GM12878 (cell line): ENCODE measurements at regions not wholly inside any gene's neighbourhood (a gene's known extent, or its start where the extent isn't known, plus 50 kb on each side); places are given as distances from the start of the nearest gene placed in this dataset.

Source experiments
- BRCA1 ChIP-seq: IDR thresholded peaks from 2 replicates; pipeline ENCODE4 v1.6.1; 2011; ENCODE audit warnings: low read depth, low read length, improper control_type of control experiment
- CHD2 ChIP-seq: IDR thresholded peaks from 2 replicates; pipeline ENCODE4 v1.6.1; 2011; ENCODE audit warnings: low read depth, low read length, improper control_type of control experiment, borderline replicate concordance
- CHD4 ChIP-seq: fragments of 200-600 bp; sonication (generic); IDR thresholded peaks from 2 replicates; pipeline ENCODE4 v1.6.1; 2016; ENCODE audit warnings: mild to moderate bottlenecking
- EP300 ChIP-seq, 2 experiments: fragments of 150-350 bp in 1 of 2; IDR thresholded peaks; 2 replicates each; pipeline ENCODE4 v1.6.1; 2011 to 2012; ENCODE audit warnings: low read depth in 2 of 2, low read length in 2 of 2, borderline replicate concordance in 1 of 2, improper control_type of control experiment in 1 of 2, inconsistent platforms in 1 of 2; ENCODE audit not compliant: control insufficient read depth in 1 of 2
- FOS ChIP-seq: IDR thresholded peaks from 3 replicates; pipeline ENCODE4 v1.6.1; 2011; ENCODE audit warnings: borderline replicate concordance; ENCODE audit not compliant: insufficient read length; ENCODE audit errors: extremely low read depth
- GATAD2B ChIP-seq: fragments of 450-650 bp; conservative IDR thresholded peaks from 2 replicates; pipeline ENCODE4 v1.6.1; 2017; ENCODE audit warnings: low read depth, mild to moderate bottlenecking, moderate library complexity
- JUNB ChIP-seq: IDR thresholded peaks from 2 replicates; pipeline ENCODE4 v1.6.1; 2016; ENCODE audit warnings: antibody characterized with exemption, mild to moderate bottlenecking
- MYB ChIP-seq: fragments of 150-350 bp; IDR thresholded peaks from 2 replicates; pipeline ENCODE4 v1.6.1; 2014; ENCODE audit warnings: mild to moderate bottlenecking, low read depth, low read length, borderline replicate concordance
- NR2C2 ChIP-seq: IDR thresholded peaks from 2 replicates; pipeline ENCODE4 v1.6.1; 2011; ENCODE audit warnings: borderline replicate concordance, low read depth; ENCODE audit not compliant: control insufficient read depth, insufficient read length
- POLR2A ChIP-seq: IDR thresholded peaks from 2 replicates; pipeline ENCODE4 v1.6.1; 2011; ENCODE audit warnings: low read depth, mild to moderate bottlenecking, low read length
- POLR2AphosphoS5 ChIP-seq: IDR thresholded peaks from 2 replicates; pipeline ENCODE4 v1.6.1; 2011; ENCODE audit warnings: mild to moderate bottlenecking, low read length, inconsistent platforms
- SMAD1 ChIP-seq: fragments of 450-650 bp; IDR thresholded peaks from 2 replicates; pipeline ENCODE4 v1.6.1; 2018; ENCODE audit warnings: mild to moderate bottlenecking, low read depth; ENCODE audit not compliant: partially characterized antibody
- SMAD5 ChIP-seq: IDR thresholded peaks from 2 replicates; pipeline ENCODE4 v1.6.1; 2016; ENCODE audit warnings: antibody characterized with exemption, low read depth
- TCF7 ChIP-seq: IDR thresholded peaks from 2 replicates; pipeline ENCODE4 v1.6.1; 2014; ENCODE audit warnings: antibody characterized with exemption, borderline replicate concordance
- ZNF24 ChIP-seq: fragments of 450-650 bp; IDR thresholded peaks from 2 replicates; pipeline ENCODE4 v1.6.1; 2017; ENCODE audit warnings: antibody characterized with exemption, mild to moderate bottlenecking
- TF ChIP-seq, protein P1 (sequence below): fragments of 450-650 bp; formaldehyde crosslinking; IDR thresholded peaks from 2 replicates; pipeline ENCODE4 v1.5.0; 2022; ENCODE audit warnings: mild to moderate bottlenecking, missing genetic modification characterization
- TF ChIP-seq, protein P2 (sequence below): fragments of 450-650 bp; formaldehyde crosslinking; IDR thresholded peaks from 2 replicates; pipeline ENCODE4 v1.4.0; 2022; ENCODE audit warnings: mild to moderate bottlenecking, moderate library complexity
- TF ChIP-seq, protein P3 (sequence below): IDR thresholded peaks from 2 replicates; pipeline ENCODE4 v1.6.1; 2011; ENCODE audit warnings: low read depth, low read length, improper control_type of control experiment, borderline replicate concordance
- TF ChIP-seq, protein P4 (sequence below): IDR thresholded peaks from 2 replicates; pipeline ENCODE4 v1.6.1; 2011; ENCODE audit warnings: low read depth, mild to moderate bottlenecking, low read length, moderate library complexity, borderline replicate concordance; ENCODE audit errors: extremely low read depth
- TF ChIP-seq, protein P5 (sequence below): fragments of 450-650 bp; IDR thresholded peaks from 2 replicates; pipeline ENCODE4 v1.6.1; 2016; ENCODE audit warnings: mild to moderate bottlenecking

DNA sequence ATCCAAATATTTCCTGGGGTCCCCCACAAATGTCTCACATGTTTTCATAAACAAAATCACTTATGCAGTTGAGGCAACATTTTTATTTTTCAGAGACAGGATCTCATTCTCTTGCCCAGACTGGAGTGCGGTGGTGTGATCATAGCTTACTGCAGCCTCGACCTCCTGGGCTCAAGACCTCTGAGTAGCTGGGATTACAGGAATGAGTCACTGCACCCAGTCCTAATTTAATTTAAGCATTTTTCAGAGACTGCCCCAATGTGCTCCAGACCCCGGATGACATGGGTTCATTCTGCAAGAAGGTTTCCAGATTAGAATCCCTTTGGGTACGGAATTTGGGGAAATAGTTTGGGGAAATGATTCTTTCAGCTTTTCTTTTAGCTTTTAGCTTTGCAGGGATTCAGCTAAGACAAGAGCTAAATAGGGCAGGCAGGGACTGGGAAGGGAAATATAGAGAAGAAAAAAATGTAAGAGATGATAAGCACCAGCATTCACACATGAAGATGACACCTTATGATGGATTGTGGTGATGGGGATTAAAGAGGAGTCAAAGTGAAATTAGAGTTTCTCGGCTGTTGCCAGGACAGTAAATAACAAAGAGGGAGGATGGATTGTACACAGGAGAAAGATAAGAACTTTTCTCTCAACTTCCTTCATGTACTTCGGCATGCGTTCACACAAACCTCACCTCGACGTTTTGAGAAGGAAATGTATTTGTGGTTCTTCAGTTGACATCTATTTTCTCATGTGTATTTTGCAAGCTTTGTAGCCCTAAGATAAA is 169.4 kb upstream of the TAB2 start (continued):
- TF ChIP-seq, protein P1, sequence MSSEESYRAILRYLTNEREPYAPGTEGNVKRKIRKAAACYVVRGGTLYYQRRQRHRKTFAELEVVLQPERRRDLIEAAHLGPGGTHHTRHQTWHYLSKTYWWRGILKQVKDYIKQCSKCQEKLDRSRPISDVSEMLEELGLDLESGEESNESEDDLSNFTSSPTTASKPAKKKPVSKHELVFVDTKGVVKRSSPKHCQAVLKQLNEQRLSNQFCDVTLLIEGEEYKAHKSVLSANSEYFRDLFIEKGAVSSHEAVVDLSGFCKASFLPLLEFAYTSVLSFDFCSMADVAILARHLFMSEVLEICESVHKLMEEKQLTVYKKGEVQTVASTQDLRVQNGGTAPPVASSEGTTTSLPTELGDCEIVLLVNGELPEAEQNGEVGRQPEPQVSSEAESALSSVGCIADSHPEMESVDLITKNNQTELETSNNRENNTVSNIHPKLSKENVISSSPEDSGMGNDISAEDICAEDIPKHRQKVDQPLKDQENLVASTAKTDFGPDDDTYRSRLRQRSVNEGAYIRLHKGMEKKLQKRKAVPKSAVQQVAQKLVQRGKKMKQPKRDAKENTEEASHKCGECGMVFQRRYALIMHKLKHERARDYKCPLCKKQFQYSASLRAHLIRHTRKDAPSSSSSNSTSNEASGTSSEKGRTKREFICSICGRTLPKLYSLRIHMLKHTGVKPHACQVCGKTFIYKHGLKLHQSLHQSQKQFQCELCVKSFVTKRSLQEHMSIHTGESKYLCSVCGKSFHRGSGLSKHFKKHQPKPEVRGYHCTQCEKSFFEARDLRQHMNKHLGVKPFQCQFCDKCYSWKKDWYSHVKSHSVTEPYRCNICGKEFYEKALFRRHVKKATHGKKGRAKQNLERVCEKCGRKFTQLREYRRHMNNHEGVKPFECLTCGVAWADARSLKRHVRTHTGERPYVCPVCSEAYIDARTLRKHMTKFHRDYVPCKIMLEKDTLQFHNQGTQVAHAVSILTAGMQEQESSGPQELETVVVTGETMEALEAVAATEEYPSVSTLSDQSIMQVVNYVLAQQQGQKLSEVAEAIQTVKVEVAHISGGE (CRISPR knock-in tag) = no peak
- TF ChIP-seq JUNB (peak; percentile 79), MYB (no peak), EP300 (IDR thresholded peaks at IDR 0.05; ENCODE audit: borderline replicate concordance in 1 of 2, control insufficient read depth in 1 of 2, low read depth in 2 of 2, low read length in 2 of 2) (peak; percentile 62 to 71; a peak in 2 of 4 replicates), CHD4 (no peak), CHD2 (no peak), TCF7 (0 out of 2 replicates have a peak, but pooled peaks have one; percentile 9), SMAD5 (no peak), SMAD1 (no peak), BRCA1 (no peak), GATAD2B (no peak), POLR2A (no peak), POLR2AphosphoS5 (no peak), NR2C2 (no peak), ZNF24 (no peak), FOS (no peak)
- TF ChIP-seq, protein P2, sequence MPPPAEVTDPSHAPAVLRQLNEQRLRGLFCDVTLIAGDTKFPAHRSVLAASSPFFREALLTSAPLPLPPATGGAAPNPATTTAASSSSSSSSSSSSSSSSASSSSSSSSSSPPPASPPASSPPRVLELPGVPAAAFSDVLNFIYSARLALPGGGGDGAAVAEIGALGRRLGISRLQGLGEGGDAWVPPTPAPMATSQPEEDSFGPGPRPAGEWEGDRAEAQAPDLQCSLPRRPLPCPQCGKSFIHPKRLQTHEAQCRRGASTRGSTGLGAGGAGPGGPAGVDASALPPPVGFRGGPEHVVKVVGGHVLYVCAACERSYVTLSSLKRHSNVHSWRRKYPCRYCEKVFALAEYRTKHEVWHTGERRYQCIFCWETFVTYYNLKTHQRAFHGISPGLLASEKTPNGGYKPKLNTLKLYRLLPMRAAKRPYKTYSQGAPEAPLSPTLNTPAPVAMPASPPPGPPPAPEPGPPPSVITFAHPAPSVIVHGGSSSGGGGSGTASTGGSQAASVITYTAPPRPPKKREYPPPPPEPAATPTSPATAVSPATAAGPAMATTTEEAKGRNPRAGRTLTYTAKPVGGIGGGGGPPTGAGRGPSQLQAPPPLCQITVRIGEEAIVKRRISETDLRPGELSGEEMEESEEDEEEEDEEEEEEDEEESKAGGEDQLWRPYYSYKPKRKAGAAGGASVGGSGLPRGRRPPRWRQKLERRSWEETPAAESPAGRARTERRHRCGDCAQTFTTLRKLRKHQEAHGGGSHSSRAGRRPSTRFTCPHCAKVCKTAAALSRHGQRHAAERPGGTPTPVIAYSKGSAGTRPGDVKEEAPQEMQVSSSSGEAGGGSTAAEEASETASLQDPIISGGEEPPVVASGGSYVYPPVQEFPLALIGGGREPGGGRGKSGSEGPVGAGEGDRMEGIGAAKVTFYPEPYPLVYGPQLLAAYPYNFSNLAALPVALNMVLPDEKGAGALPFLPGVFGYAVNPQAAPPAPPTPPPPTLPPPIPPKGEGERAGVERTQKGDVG (CRISPR knock-in tag) = no peak
- TF ChIP-seq, protein P3, sequence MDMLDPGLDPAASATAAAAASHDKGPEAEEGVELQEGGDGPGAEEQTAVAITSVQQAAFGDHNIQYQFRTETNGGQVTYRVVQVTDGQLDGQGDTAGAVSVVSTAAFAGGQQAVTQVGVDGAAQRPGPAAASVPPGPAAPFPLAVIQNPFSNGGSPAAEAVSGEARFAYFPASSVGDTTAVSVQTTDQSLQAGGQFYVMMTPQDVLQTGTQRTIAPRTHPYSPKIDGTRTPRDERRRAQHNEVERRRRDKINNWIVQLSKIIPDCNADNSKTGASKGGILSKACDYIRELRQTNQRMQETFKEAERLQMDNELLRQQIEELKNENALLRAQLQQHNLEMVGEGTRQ = no peak
- TF ChIP-seq, protein P4, sequence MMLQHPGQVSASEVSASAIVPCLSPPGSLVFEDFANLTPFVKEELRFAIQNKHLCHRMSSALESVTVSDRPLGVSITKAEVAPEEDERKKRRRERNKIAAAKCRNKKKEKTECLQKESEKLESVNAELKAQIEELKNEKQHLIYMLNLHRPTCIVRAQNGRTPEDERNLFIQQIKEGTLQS = no peak
- TF ChIP-seq, protein P5, sequence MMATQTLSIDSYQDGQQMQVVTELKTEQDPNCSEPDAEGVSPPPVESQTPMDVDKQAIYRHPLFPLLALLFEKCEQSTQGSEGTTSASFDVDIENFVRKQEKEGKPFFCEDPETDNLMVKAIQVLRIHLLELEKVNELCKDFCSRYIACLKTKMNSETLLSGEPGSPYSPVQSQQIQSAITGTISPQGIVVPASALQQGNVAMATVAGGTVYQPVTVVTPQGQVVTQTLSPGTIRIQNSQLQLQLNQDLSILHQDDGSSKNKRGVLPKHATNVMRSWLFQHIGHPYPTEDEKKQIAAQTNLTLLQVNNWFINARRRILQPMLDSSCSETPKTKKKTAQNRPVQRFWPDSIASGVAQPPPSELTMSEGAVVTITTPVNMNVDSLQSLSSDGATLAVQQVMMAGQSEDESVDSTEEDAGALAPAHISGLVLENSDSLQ = peak; percentile 88
